Mesendoderm (in vitro differentiated cells): ENCODE measurements at regions not wholly inside any gene's neighbourhood (a gene's known extent, or its start where the extent isn't known, plus 50 kb on each side); places are given as distances from the start of the nearest gene placed in this dataset.

ENCODE experiments used
- DNase-seq: peaks from one replicate; pipeline ENCODE4 v3.0.0; 2013
- H2AK5ac ChIP-seq: 2 replicates; pipeline ENCODE4 v1.6.1; 2013; ENCODE audit warnings: low read length, inconsistent platforms
- H2BK120ac ChIP-seq: 2 replicates; pipeline ENCODE4 v1.6.1; 2013; ENCODE audit warnings: low read depth, mild to moderate bottlenecking, low read length, moderate library complexity, mixed read lengths
- H2BK15ac ChIP-seq: replicated peaks from 2 replicates; pipeline ENCODE4 v1.6.1; 2013; ENCODE audit warnings: low read depth, mild to moderate bottlenecking, moderate library complexity
- H2BK5ac ChIP-seq: 2 replicates; pipeline ENCODE4 v1.6.1; 2013; ENCODE audit warnings: low read length, inconsistent platforms
- H3K18ac ChIP-seq: 2 replicates; pipeline ENCODE4 v1.6.1; 2013; ENCODE audit warnings: mild to moderate bottlenecking, low read length, mixed read lengths
- H3K23ac ChIP-seq: one replicate; pipeline ENCODE4 v1.6.1; 2013; ENCODE audit warnings: low read length
- H3K27ac ChIP-seq: 2 replicates; pipeline ENCODE4 v1.5.1; 2013; ENCODE audit warnings: low read depth, mild to moderate bottlenecking, inconsistent platforms, low read length, moderate library complexity
- H3K27me3 ChIP-seq: 2 replicates; pipeline ENCODE4 v1.6.1; 2013; ENCODE audit warnings: low read length, control low read depth, mild to moderate bottlenecking, inconsistent platforms; ENCODE audit not compliant: insufficient read depth, poor library complexity
- H3K36me3 ChIP-seq: 2 replicates; pipeline ENCODE4 v1.6.1; 2013; ENCODE audit warnings: low read length, inconsistent platforms; ENCODE audit not compliant: control insufficient read depth, insufficient read depth
- H3K4ac ChIP-seq: one replicate; pipeline ENCODE4 v1.6.1; 2013; ENCODE audit warnings: low read depth, mild to moderate bottlenecking, low read length, moderate library complexity
- H3K4me1 ChIP-seq: 2 replicates; pipeline ENCODE4 v1.6.1; 2013; ENCODE audit warnings: low read depth, low read length, inconsistent platforms; ENCODE audit not compliant: control insufficient read depth
- H3K4me2 ChIP-seq: 2 replicates; pipeline ENCODE4 v1.6.1; 2013; ENCODE audit warnings: low read length
- H3K4me3 ChIP-seq: 2 replicates; pipeline ENCODE4 v1.5.1; 2013; ENCODE audit warnings: mild to moderate bottlenecking, low read length
- H3K56ac ChIP-seq: one replicate; pipeline ENCODE4 v1.6.1; 2013; ENCODE audit warnings: low read length
- H3K79me1 ChIP-seq: 2 replicates; pipeline ENCODE4 v1.6.1; 2013; ENCODE audit warnings: low read length, inconsistent platforms
- H3K79me2 ChIP-seq: 2 replicates; pipeline ENCODE4 v1.6.1; 2013; ENCODE audit warnings: mild to moderate bottlenecking, low read length; ENCODE audit not compliant: control insufficient read depth, insufficient read depth
- H3K9ac ChIP-seq: 2 replicates; pipeline ENCODE4 v1.6.1; 2013; ENCODE audit warnings: low read length, inconsistent platforms
- H4K5ac ChIP-seq: one replicate; pipeline ENCODE4 v1.6.1; 2013; ENCODE audit warnings: low read length
- H4K8ac ChIP-seq: one replicate; pipeline ENCODE4 v1.6.1; 2013; ENCODE audit warnings: low read depth, mild to moderate bottlenecking, control low read depth, low read length, moderate library complexity
- WGBS: extraction: QIAGEN DNeasy Blood & Tissue Kit; methylation state at CpG from one replicate; pipeline ENCODE4 v1.1.7; 2013; ENCODE audit warnings: low lambda C conversion rate, missing lambda C conversion rate; ENCODE audit not compliant: insufficient coverage; ENCODE audit errors: extremely low coverage; 5-methylcytosine and 5-hydroxymethylcytosine counted together

DNA sequence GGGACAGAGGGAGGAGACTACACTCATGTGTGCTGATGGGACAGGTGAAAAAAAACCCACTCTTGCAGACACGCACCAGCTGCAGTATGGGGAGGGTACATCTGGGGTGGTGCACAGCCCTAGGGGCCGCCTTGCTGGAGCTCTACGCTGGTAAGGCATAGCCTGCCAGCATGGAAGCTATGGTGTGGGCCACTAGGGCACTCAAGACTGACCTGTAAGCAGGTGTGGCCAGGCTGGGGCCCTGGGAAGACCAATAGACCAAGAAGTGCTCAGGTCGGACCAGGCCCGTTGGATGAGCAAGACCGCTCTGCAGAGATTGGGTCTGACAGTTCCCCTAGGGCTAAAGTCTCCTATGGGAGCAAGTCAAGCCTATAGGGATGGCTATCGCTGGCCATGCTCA, 314.8 kb downstream of the FAM47A start:
- no peaks in the 10 kb centered on the region for H3K36me3 ChIP-seq
- no peak overlapping the region for H2AK5ac ChIP-seq
- no peak overlapping the region for H3K4me3 ChIP-seq
- H4K5ac ChIP-seq = no peak overlapping the region
- no peaks in the 10 kb centered on the region for H3K27me3 ChIP-seq
- H3K4me2 ChIP-seq = no peak overlapping the region
- no peak overlapping the region for H3K27ac ChIP-seq
- no peak overlapping the region for H3K18ac ChIP-seq
- H3K4ac ChIP-seq = no peak overlapping the region
- H3K23ac ChIP-seq = no peak overlapping the region
- no peak overlapping the region for H2BK15ac ChIP-seq
- no peak overlapping the region for H4K8ac ChIP-seq
- no peaks in the 10 kb centered on the region for H3K79me1 ChIP-seq
- H2BK5ac ChIP-seq = no peak overlapping the region
- H3K9ac ChIP-seq = no peak overlapping the region
- DNase-seq = no peak
- H3K79me2 ChIP-seq = no peaks in the 10 kb centered on the region
- WGBS = no CpG with 5 or more reads among the region's 7 CpGs
- H2BK120ac ChIP-seq = no peak overlapping the region
- no peaks in the 10 kb centered on the region for H3K4me1 ChIP-seq
- no peak overlapping the region for H3K56ac ChIP-seq

DNA sequence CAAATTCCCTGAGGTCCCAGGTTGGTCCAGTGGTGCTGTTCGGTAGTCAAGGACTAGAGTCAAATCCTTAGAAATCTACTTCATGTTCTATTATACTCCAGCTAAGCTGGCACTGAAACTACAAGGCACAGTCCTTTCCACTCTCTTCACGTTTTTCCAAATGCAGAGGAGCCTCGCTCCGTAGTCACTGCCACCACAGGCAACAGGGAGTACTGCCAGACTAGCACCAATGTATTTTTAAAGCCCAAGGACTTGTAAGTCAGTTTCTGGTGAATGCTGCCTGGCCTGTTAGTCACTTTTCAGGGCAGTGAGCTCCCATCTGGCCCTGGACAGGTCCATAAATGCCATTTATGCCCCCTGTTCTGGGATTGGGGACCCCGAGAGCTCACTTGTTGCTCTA, 323.5 kb downstream of the FAM47A start:
- Histone ChIP-seq H3K79me1 (no peaks in the 10 kb centered on the region), H3K36me3 (no peaks in the 10 kb centered on the region), H3K27ac (no peak overlapping the region), H2BK15ac (no peak overlapping the region), H4K5ac (no peak overlapping the region), H3K9ac (no peak overlapping the region), H3K27me3 (no peaks in the 10 kb centered on the region), H3K4ac (no peak overlapping the region), H2BK5ac (no peak overlapping the region), H3K4me2 (no peak overlapping the region), H3K4me1 (no peaks in the 10 kb centered on the region), H2BK120ac (no peak overlapping the region), H3K23ac (no peak overlapping the region), H3K56ac (no peak overlapping the region), H3K79me2 (no peaks in the 10 kb centered on the region), H2AK5ac (no peak overlapping the region), H3K4me3 (no peak overlapping the region), H3K18ac (no peak overlapping the region), H4K8ac (no peak overlapping the region)
- WGBS = no CpG with 5 or more reads among the region's 5 CpGs
- peak; percentile 11 for DNase-seq

DNA sequence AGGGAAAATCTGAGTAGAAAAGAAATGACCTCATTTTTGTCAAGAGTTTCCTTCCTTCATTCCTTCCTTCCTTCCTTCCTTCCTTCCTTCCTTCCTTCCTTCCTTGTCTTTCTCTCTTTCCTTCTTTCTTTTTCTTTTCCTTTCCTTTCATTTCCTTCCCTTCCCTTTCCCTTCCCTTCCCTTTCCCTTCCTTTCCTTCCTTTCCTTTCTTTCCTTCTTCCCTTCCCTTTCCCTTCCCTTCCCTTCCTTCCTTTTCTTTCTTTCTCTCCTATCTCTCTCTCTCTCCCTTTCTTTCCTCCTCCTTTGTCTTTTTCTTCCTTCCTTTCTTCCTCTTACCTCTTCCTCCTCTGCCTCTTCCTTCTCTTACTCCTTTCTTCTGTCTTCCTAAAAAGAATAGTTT, 347.6 kb downstream of the FAM47A start:
- Histone ChIP-seq H3K23ac (no peak overlapping the region), H3K79me1 (no peaks in the 10 kb centered on the region), H4K5ac (no peak overlapping the region), H4K8ac (no peak overlapping the region), H3K27ac (no peak overlapping the region), H3K4me2 (no peak overlapping the region), H2AK5ac (no peak overlapping the region), H3K4me3 (no peak overlapping the region), H2BK5ac (no peak overlapping the region), H3K9ac (no peak overlapping the region), H3K18ac (no peak overlapping the region), H3K27me3 (no peaks in the 10 kb centered on the region), H2BK15ac (no peak overlapping the region), H3K79me2 (no peaks in the 10 kb centered on the region), H3K56ac (no peak overlapping the region), H2BK120ac (no peak overlapping the region), H3K4ac (no peak overlapping the region), H3K4me1 (no peaks in the 10 kb centered on the region), H3K36me3 (no peaks in the 10 kb centered on the region)
- DNase-seq = no peak

DNA sequence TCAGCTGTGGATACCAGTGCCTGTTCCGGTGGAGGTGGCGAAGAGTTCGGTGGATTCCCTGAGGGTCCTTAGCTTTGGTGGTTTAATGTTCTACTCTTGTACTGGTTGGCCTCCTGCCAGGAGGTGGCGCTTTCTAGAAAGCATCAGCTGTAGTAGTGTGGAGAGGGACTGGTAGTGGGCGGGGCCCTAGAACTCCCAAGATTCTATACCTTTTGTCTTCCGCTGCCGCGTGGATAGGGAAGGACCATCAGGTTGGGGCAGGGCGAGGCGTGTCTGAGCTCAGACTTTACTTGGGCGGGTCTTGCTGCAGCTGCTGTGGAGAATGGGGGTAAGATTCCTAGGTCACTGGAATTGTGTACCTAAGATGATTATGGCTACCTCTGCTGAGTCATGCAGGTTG, 390.3 kb downstream of the FAM47A start:
- no peaks in the 10 kb centered on the region for H3K79me1 ChIP-seq
- no peak overlapping the region for H3K4ac ChIP-seq
- H3K4me1 ChIP-seq = no peaks in the 10 kb centered on the region
- H4K8ac ChIP-seq = no peak overlapping the region
- H3K23ac ChIP-seq = no peak overlapping the region
- H3K56ac ChIP-seq = no peak overlapping the region
- no peak overlapping the region for H2BK120ac ChIP-seq
- H3K4me3 ChIP-seq = no peak overlapping the region
- no peaks in the 10 kb centered on the region for H3K79me2 ChIP-seq
- DNase-seq = peak; percentile 3
- no peak overlapping the region for H3K4me2 ChIP-seq
- no peak overlapping the region for H3K18ac ChIP-seq
- H3K27ac ChIP-seq = no peak overlapping the region
- H2BK15ac ChIP-seq = no peak overlapping the region
- H3K9ac ChIP-seq = no peak overlapping the region
- no peak overlapping the region for H2AK5ac ChIP-seq
- no peak overlapping the region for H2BK5ac ChIP-seq
- no peaks in the 10 kb centered on the region for H3K27me3 ChIP-seq
- no peak overlapping the region for H4K5ac ChIP-seq
- WGBS = no CpG with 5 or more reads among the region's 11 CpGs
- no peaks in the 10 kb centered on the region for H3K36me3 ChIP-seq

DNA sequence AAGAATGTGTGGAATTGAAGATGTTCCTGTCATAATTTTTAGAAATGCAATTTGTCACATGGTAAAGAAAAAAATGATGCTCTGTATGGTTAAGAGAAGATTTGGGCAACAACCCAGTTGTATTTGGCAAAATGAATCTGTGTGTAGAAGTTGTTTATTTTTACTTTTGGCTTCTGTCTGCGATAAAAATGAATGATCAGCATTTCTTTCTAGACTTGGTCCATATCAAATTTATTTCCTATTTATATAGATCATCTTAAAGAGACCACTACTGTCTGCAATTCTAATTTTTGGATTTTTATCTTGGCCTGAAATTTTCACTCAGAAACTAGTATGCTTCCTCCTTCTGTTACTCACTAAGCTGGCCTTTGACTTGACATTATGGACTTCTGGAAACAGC, 396.9 kb downstream of the FAM47A start:
- Histone ChIP-seq H3K18ac (no peak overlapping the region), H3K4ac (no peak overlapping the region), H4K5ac (no peak overlapping the region), H2BK5ac (no peak overlapping the region), H3K56ac (no peak overlapping the region), H3K27me3 (no peaks in the 10 kb centered on the region), H2BK120ac (no peak overlapping the region), H3K9ac (no peak overlapping the region), H3K23ac (no peak overlapping the region), H3K4me2 (no peak overlapping the region), H3K27ac (no peak overlapping the region), H2AK5ac (no peak overlapping the region), H4K8ac (no peak overlapping the region), H3K4me1 (no peaks in the 10 kb centered on the region), H3K4me3 (no peak overlapping the region), H3K36me3 (no peaks in the 10 kb centered on the region), H2BK15ac (no peak overlapping the region), H3K79me1 (no peaks in the 10 kb centered on the region), H3K79me2 (no peaks in the 10 kb centered on the region)
- DNase-seq = no peak
- WGBS = no CpG with 5 or more reads among the region's 1 CpG

DNA sequence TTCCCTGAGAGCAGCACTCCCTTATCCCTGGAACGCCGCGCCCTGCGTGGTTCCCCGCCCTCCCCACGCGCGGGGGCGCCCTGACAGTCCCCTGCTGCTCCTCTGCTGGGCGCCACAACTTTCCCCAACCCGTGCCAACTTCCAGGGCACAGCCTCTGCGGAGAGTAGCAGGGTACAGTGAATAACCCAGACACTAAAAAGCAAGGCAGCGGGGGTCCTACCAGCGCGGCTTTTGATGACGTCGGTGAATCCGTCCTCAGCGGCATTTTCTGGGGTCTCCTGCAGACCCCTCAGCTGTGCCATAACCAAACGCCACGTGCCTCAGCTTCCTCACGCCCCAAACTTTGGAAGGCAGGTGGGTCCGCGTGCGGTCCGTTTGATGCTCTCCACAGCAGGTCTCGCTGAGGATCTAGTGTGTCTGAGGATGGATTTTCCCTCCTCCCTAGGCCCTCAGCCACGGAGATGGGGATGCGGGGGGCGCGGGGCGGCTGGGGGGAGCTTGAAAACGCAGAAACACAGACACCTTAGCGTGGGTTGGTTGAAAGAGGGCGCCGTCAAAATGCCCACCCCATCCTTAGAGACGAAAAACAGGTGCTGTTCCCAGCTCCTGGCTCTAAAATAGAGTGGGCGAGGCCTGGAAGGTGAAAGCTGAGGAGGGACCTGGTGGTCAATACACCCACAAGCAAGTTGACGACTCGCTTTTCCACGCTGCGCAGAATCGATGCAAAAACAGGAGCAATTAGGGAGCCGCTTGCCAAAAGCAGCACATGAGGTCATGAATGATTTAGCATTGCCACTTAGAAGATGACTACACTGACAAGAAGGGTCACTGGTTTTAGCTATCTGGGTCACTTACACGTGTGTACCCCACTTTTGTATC, 405.6 kb downstream of the FAM47A start:
- H2BK5ac ChIP-seq = no peak overlapping the region
- H3K9ac ChIP-seq = peak overlapping the region; percentile 40
- H3K23ac ChIP-seq = no peak overlapping the region
- H2BK15ac ChIP-seq = no peak overlapping the region
- H3K4me3 ChIP-seq = peak overlapping the region; percentile 27
- H3K18ac ChIP-seq = no peak overlapping the region
- H3K4ac ChIP-seq = no peak overlapping the region
- no peak overlapping the region for H4K5ac ChIP-seq
- no peaks in the 10 kb centered on the region for H3K4me1 ChIP-seq
- no peaks in the 10 kb centered on the region for H3K79me1 ChIP-seq
- peak overlapping the region; percentile 10 for H3K4me2 ChIP-seq
- H4K8ac ChIP-seq = no peak overlapping the region
- no CpG with 5 or more reads among the region's 45 CpGs for WGBS
- H3K56ac ChIP-seq = peak overlapping the region; percentile 44
- no peak overlapping the region for H2BK120ac ChIP-seq
- no peak overlapping the region for H3K27ac ChIP-seq
- no peaks in the 10 kb centered on the region for H3K36me3 ChIP-seq
- H2AK5ac ChIP-seq = no peak overlapping the region
- H3K79me2 ChIP-seq = no peaks in the 10 kb centered on the region
- DNase-seq = no peak
- no peaks in the 10 kb centered on the region for H3K27me3 ChIP-seq
